Activated CD8-positive, alpha-beta T cell treated with anti-CD3 and anti-CD28 coated beads for 36 hours (primary cell): ENCODE measurements at regions not wholly inside any gene's neighbourhood (a gene's known extent, or its start where the extent isn't known, plus 50 kb on each side); places are given as distances from the start of the nearest gene placed in this dataset.
"Not testable (repeated sequence)": the region's sequence is repeated elsewhere in the genome, so short reads cannot be mapped to it uniquely, and the experiment has no call there.

Experiments used
- ATAC-seq: fragments of 200-7000 bp; cut with Tn5 transposase; one replicate; pipeline ENCODE4 v1.10.0; 2021; ENCODE audit warnings: mild to moderate bottlenecking, moderate library complexity
- CTCF ChIA-PET: fragments of 350-600 bp; sonication (Branson Sonifier 250); formaldehyde crosslinking; loops from one replicate; lab custom pipeline; 2021; ENCODE audit warnings: antibody characterized with exemption; lab: Charles Lee
- POLR2A ChIA-PET: fragments of 350-600 bp; sonication (Branson Sonifier 250); formaldehyde crosslinking; loops from one replicate; lab custom pipeline; 2021; ENCODE audit warnings: antibody characterized with exemption; lab: Charles Lee
- DNase-seq: peaks from one replicate; pipeline ENCODE4 v3.0.0-alpha.2; 2020
- H3K27ac Mint-ChIP-seq: one replicate; pipeline ENCODE4 v1.8.0; 2021; ENCODE audit warnings: mild to moderate bottlenecking, mixed read lengths
- H3K27me3 Mint-ChIP-seq: one replicate; pipeline ENCODE4 v1.8.0; 2021; ENCODE audit warnings: mixed read lengths
- H3K36me3 Mint-ChIP-seq: one replicate; pipeline ENCODE4 v1.8.0; 2021; ENCODE audit warnings: low read depth, mixed read lengths
- H3K4me1 Mint-ChIP-seq: one replicate; pipeline ENCODE4 v1.8.0; 2021; ENCODE audit warnings: low read depth, mixed read lengths
- H3K4me3 Mint-ChIP-seq: one replicate; pipeline ENCODE4 v1.8.0; 2021; ENCODE audit warnings: mild to moderate bottlenecking, moderate library complexity, mixed read lengths
- H3K9me3 Mint-ChIP-seq: one replicate; pipeline ENCODE4 v1.8.0; 2021; ENCODE audit warnings: mixed read lengths
- intact Hi-C: fragments of 100-400 bp; cut with micrococcal nuclease; formaldehyde crosslinking; loops from one replicate; pipeline ENCODE4 v1.10.0; 2022
- TF ChIP-seq, protein P1 (sequence below): fragments of 200-600 bp; IDR thresholded peaks from one replicate; pipeline ENCODE4 v1.8.0; 2022; ENCODE audit warnings: antibody characterized with exemption, mild to moderate bottlenecking

DNA sequence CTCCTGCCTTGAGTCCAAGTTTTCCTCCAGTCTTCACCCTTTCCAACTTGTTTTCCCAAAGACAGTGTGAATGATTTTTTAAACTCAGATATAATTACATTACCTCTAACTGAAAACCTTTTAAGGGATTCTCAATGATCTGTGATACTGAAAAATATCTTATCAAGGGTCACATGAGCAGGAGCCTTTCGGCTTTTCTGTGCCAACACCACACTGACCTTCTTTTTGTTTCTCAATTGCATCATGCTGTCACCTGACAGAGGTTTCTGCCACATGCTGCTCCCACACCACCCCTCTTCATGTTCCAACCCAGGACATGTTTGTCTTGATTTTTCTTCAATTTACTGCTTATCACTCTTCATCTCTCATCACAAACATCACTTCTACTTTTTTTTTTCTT lies 820.0 kb downstream of the PRELID2 start:
- Mint-ChIP-seq H3K27ac (no peak overlapping the region), H3K4me3 (no peak overlapping the region), H3K36me3 (no peaks in the 10 kb centered on the region), H3K27me3 (no peaks in the 10 kb centered on the region), H3K4me1 (no peaks in the 10 kb centered on the region), H3K9me3 (peaks cover 3% of the 10 kb centered on the region)
- ATAC-seq (no peak), DNase-seq (no peak)
- TF ChIP-seq, protein P1, sequence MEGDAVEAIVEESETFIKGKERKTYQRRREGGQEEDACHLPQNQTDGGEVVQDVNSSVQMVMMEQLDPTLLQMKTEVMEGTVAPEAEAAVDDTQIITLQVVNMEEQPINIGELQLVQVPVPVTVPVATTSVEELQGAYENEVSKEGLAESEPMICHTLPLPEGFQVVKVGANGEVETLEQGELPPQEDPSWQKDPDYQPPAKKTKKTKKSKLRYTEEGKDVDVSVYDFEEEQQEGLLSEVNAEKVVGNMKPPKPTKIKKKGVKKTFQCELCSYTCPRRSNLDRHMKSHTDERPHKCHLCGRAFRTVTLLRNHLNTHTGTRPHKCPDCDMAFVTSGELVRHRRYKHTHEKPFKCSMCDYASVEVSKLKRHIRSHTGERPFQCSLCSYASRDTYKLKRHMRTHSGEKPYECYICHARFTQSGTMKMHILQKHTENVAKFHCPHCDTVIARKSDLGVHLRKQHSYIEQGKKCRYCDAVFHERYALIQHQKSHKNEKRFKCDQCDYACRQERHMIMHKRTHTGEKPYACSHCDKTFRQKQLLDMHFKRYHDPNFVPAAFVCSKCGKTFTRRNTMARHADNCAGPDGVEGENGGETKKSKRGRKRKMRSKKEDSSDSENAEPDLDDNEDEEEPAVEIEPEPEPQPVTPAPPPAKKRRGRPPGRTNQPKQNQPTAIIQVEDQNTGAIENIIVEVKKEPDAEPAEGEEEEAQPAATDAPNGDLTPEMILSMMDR = no peak
- CTCF ChIA-PET = no interaction called here
- POLR2A ChIA-PET = no interaction called here
- intact Hi-C loops = no loop called here

DNA sequence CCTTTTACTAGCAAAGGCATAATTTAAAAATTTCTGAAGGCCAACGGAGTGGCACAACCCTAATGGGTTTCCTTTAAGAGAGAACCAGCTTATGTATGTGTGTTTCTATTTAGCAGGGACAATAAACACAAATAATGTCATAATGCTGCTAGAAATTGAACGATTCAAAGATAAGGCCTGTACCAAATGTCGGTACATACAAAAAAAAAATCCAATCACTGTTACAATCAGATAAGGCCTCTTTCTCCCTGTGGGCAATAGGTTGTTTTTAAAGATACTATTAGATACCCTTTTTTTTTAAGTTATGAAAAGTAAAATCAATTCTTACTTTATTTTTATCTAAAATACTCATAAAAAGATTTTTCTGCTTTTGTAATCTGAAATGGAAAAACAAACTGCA lies 821.0 kb downstream of the PRELID2 start:
- Mint-ChIP-seq H3K27ac (no peak overlapping the region), H3K9me3 (peaks cover 3% of the 10 kb centered on the region), H3K4me1 (no peaks in the 10 kb centered on the region), H3K36me3 (no peaks in the 10 kb centered on the region), H3K4me3 (no peak overlapping the region), H3K27me3 (no peaks in the 10 kb centered on the region)
- TF ChIP-seq, protein P1 = no peak
- no peak for DNase-seq
- ATAC-seq = no peak
- ChIA-PET POLR2A (no interaction called here), CTCF (no interaction called here)
- intact Hi-C loops = no loop called here

DNA sequence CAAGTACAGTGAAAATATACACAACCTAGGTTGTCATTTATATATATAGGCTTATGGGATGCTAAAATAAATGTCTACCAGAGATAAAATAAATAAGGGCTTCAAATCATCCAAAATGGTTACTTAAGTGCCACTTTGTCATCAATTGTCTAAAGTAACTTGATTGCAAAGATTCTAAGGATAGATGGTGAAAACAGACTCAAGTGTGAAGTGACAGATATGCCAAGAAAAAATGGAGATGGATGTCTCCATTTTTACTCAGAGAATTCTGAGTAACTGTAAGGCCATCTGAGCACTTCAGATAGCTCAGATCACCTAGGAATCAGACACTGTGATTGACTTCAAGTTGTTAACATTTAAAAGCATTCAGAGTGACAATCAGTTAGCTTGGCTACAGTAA lies 824.3 kb downstream of the PRELID2 start:
- H3K4me3 Mint-ChIP-seq = no peak overlapping the region
- H3K36me3 Mint-ChIP-seq = no peaks in the 10 kb centered on the region
- intact Hi-C loops = no loop called here
- H3K27ac Mint-ChIP-seq = no peak overlapping the region
- no peaks in the 10 kb centered on the region for H3K27me3 Mint-ChIP-seq
- H3K9me3 Mint-ChIP-seq = peaks cover 3% of the 10 kb centered on the region
- DNase-seq (no peak), ATAC-seq (no peak)
- ChIA-PET CTCF (no interaction called here), POLR2A (no interaction called here)
- TF ChIP-seq, protein P1 = no peak
- H3K4me1 Mint-ChIP-seq = no peaks in the 10 kb centered on the region

DNA sequence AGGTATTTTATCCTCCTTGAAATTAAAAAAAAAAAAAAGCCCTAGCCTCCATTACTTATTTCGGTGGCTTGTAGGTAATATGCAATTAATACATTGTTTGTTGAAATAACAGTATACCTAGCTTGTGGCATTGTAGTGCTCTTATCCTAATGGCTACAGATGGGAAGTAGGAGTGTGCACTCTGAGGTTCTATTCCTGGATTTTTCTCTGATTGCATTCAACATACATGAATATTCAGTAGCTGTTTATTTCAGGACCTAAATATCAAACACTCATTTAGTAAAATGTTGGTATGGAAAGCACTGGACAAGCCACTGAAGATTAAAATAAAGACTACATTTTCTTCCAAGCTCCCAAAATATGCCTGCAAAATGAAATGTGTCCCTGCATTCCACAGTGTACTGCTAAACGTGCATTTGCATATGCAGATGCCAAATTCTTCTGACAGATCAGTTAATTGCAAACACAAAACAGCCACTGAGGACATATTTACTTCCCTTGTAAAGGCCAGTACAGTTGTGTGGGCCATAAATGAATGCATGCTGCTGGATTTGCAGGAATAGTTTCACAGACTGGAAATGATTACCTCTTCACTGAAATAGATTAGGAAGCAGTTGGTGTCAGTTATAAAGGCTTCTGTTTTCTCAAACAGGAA lies 826.1 kb downstream of the PRELID2 start:
- Mint-ChIP-seq H3K9me3 (peaks cover 3% of the 10 kb centered on the region), H3K36me3 (no peaks in the 10 kb centered on the region), H3K27ac (no peak overlapping the region), H3K27me3 (no peaks in the 10 kb centered on the region), H3K4me1 (no peaks in the 10 kb centered on the region), H3K4me3 (no peak overlapping the region)
- DNase-seq (no peak), ATAC-seq (no peak)
- intact Hi-C loops = no loop called here
- POLR2A ChIA-PET = no interaction called here
- TF ChIP-seq, protein P1 = no peak
- CTCF ChIA-PET = no interaction called here

DNA sequence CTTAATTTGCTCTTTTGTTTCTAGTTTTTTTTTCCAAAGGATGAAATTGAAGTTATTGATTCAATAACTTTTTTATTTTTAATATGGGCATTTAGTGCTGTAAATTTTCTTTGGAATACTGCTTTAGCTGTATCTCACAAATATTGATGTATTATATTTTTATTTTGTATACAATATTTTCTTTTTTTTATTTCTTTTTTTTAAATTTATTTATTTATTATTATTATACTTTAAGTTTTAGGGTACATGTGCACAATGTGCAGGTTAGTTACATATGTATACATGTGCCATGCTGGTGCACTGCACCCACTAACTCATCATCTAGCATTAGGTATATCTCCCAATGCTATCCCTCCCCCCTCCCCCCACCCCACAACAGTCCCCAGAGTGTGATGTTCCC lies 823.7 kb downstream of the KCTD16 start:
- H3K4me3 Mint-ChIP-seq, H3K36me3 Mint-ChIP-seq, CTCF ChIA-PET, POLR2A ChIA-PET, intact Hi-C loops, ATAC-seq, H3K4me1 Mint-ChIP-seq, H3K27ac Mint-ChIP-seq, H3K27me3 Mint-ChIP-seq, H3K9me3 Mint-ChIP-seq, DNase-seq: not testable (repeated sequence)
